Lower lobe of right lung (tissue), 2 donors: ENCODE measurements at regions not wholly inside any gene's neighbourhood (a gene's known extent, or its start where the extent isn't known, plus 50 kb on each side); places are given as distances from the start of the nearest gene placed in this dataset.
A peak's percentile ranks its signal among the peaks of the same experiment; 100 is the strongest.

Experiments
- ATAC-seq, 2 donors: fragments of 200-7000 bp; cut with Tn5 transposase; one replicate each; pipeline ENCODE4 v1.9.1; 2020 to 2022; ENCODE audit warnings: mild to moderate bottlenecking in 2 of 2, moderate library complexity in 2 of 2
- DNase-seq: peaks from one replicate; pipeline ENCODE4 v3.0.0-alpha.2; 2020
- H3K27ac ChIP-seq: fragments of 200-600 bp; one replicate; pipeline ENCODE4 v1.8.0; 2022
- H3K27me3 ChIP-seq: fragments of 200-600 bp; one replicate; pipeline ENCODE4 v1.8.0; 2022; ENCODE audit warnings: low read depth
- H3K36me3 ChIP-seq: fragments of 200-600 bp; one replicate; pipeline ENCODE4 v1.8.0; 2022; ENCODE audit warnings: mild to moderate bottlenecking
- H3K4me1 ChIP-seq: fragments of 200-600 bp; one replicate; pipeline ENCODE4 v1.8.0; 2022
- H3K4me3 ChIP-seq: fragments of 200-600 bp; one replicate; pipeline ENCODE4 v1.8.0; 2022; ENCODE audit warnings: mild to moderate bottlenecking
- H3K9me3 ChIP-seq: fragments of 200-600 bp; one replicate; pipeline ENCODE4 v1.8.0; 2022
- intact Hi-C: fragments of 100-400 bp; cut with DNase I; formaldehyde crosslinking; loops from one replicate; pipeline ENCODE4 v1.11.0; 2022
- TF ChIP-seq, protein P1 (sequence below): fragments of 200-600 bp; IDR thresholded peaks from one replicate; pipeline ENCODE4 v1.8.0; 2022; ENCODE audit warnings: antibody characterized with exemption, mild to moderate bottlenecking
- donor health status: DM: no; HTN: yes; CAD: no; lungs with severe emphysema.

DNA sequence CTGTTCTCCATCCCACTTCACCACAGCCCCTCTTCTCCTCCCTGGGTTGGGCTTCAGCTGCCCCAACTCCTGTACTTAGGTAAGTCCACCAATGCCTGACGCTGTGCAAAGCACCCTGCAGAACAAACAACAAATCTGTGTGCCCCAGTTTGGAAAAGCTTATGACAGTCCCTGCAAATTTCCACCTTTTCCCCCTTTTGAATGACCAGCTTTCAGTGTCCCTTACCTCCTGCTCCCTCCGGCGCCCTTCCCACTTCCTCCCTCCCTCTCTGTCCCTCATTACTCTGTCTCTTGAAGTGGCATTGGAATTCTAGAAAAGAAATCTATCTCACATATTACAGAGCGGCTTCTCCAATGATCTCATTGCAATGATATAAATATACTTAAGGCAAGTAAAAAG, 352.9 kb upstream of the B3GAT1 start:
- ATAC-seq = no peak
- Histone ChIP-seq H3K4me3 (no peak overlapping the region), H3K27ac (no peak overlapping the region)

DNA sequence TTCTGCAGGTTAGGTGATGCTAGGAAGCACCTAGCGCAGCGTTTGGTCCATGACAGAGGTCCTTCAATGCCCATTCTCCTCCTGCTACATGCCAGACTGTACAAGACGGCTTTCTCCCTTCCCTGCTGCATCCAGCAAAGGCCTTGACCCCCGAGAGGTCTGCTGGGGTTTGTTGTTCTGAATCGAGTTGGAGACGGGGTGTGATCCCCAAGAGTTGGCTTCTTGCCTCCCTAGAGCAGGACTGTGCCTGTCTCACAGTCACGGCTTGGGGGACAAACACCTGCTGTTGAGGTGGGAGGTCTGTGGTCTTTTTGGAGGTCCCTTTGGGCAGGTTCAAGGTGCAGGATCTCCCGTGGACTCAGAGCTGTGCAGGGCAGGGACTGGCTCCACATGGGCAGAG, 352.3 kb upstream of the B3GAT1 start:
- Histone ChIP-seq H3K27ac (no peak overlapping the region), H3K4me3 (no peak overlapping the region), H3K36me3 (no peaks in the 10 kb centered on the region), H3K4me1 (no peaks in the 10 kb centered on the region), H3K9me3 (peaks cover 11% of the 10 kb centered on the region), H3K27me3 (no peaks in the 10 kb centered on the region)
- DNase-seq (no peak), ATAC-seq (no peak)
- intact Hi-C loops = no loop called here
- TF ChIP-seq, protein P1, sequence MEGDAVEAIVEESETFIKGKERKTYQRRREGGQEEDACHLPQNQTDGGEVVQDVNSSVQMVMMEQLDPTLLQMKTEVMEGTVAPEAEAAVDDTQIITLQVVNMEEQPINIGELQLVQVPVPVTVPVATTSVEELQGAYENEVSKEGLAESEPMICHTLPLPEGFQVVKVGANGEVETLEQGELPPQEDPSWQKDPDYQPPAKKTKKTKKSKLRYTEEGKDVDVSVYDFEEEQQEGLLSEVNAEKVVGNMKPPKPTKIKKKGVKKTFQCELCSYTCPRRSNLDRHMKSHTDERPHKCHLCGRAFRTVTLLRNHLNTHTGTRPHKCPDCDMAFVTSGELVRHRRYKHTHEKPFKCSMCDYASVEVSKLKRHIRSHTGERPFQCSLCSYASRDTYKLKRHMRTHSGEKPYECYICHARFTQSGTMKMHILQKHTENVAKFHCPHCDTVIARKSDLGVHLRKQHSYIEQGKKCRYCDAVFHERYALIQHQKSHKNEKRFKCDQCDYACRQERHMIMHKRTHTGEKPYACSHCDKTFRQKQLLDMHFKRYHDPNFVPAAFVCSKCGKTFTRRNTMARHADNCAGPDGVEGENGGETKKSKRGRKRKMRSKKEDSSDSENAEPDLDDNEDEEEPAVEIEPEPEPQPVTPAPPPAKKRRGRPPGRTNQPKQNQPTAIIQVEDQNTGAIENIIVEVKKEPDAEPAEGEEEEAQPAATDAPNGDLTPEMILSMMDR = no peak

More for the DNA sequence above, 352.9 kb upstream of the B3GAT1 start:
- TF ChIP-seq, protein P1 = no peak
- H3K9me3 ChIP-seq = peaks cover 11% of the 10 kb centered on the region
- H3K27me3 ChIP-seq = no peaks in the 10 kb centered on the region
- no peak for DNase-seq
- no peaks in the 10 kb centered on the region for H3K4me1 ChIP-seq
- H3K36me3 ChIP-seq = no peaks in the 10 kb centered on the region
- intact Hi-C loops = no loop called here

DNA sequence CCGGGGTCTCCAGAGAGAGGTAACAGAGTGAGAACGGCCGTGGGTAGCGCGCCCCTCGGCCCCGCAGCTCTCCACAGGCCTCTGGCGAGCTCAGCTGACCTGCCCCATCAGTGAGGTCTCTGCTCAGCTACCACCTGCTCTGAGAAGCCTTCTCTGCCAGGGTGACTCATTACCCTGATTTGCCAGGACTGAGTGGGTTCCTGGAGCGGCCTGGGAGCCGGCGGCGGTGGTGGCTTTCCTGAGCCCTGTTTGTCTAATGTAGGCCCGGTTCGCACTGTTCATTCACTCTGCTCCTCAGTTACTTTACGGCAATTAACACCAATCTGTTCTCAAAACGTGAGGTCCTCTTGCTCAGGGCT, 351.0 kb upstream of the B3GAT1 start:
- TF ChIP-seq, protein P1 = no peak
- ATAC-seq (no peak), DNase-seq (no peak)
- Histone ChIP-seq H3K4me1 (no peaks in the 10 kb centered on the region), H3K9me3 (peaks cover 3% of the 10 kb centered on the region), H3K36me3 (no peaks in the 10 kb centered on the region), H3K27ac (no peak overlapping the region), H3K27me3 (no peaks in the 10 kb centered on the region), H3K4me3 (no peak overlapping the region)
- intact Hi-C loops = no loop called here

DNA sequence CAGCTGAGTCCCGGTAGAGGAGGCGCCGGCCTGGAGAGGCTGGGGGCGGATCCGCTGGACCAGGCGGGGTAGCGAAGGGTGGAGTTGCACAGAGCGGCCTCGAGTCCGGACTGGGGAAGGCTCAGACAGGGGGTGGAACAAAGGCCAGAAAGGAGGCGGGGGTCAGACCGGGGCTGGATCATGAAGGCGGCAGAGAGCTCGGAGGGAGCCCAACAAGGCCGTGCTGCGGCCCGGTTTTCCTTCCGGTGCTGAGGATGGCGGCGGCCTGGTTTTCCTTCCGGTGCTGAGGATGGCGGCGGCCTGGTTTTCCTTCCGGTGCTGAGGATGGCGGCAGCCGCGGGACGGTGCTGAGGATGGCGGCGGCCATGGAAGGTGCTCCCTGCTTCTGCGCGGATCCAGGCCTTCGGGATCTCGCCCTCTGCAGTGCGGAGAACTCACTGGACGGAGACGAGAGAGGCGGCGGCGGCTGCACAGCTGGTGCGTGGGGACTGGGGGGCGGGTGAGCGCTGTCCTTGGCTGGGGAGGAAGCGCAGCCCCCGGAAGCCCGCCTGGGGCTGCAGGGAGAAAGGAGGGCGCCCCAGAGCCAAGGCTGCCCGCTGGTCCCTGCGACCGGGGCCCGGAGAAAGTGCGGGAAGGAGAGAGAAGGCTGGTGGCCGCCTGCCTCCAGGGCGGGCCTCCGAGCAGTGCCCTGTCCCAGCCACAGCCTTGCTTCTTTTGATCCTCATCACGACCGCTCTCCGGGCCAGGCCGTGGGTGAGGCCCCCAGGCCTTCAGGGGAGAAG, 350.4 kb upstream of the B3GAT1 start:
- no peaks in the 10 kb centered on the region for H3K9me3 ChIP-seq
- TF ChIP-seq, protein P1 = no peak
- H3K27ac ChIP-seq = no peak overlapping the region
- no peak for DNase-seq
- no peak overlapping the region for H3K4me3 ChIP-seq
- no peaks in the 10 kb centered on the region for H3K27me3 ChIP-seq
- H3K36me3 ChIP-seq = no peaks in the 10 kb centered on the region
- intact Hi-C loops = no loop called here
- peak in 1 of 2 donors; percentile 66 for ATAC-seq
- H3K4me1 ChIP-seq = no peaks in the 10 kb centered on the region

DNA sequence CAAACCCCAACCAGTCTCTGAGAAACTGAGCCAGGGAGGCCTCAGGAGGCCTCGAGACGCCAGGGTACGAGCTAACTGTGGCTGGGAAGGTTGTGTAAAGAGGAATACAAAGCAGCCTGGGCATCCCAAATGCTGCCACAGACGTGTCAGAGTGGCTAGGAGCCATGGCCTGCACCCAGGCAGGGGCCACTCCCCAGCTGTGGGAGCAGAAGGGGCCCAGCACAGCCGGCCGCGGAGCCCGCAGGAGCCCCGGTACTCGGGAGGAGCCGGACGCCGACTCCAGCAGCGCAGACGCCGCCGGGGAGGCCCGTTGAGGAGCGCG, 349.8 kb upstream of the B3GAT1 start:
- DNase-seq (no peak), ATAC-seq (peak in 1 of 2 donors; percentile 23)
- Histone ChIP-seq H3K27me3 (no peaks in the 10 kb centered on the region), H3K27ac (no peak overlapping the region), H3K4me1 (no peaks in the 10 kb centered on the region), H3K4me3 (no peak overlapping the region), H3K36me3 (no peaks in the 10 kb centered on the region), H3K9me3 (no peaks in the 10 kb centered on the region)
- TF ChIP-seq, protein P1 = no peak
- intact Hi-C loops = no loop called here
